Breast epithelium (tissue), 4 donors: ENCODE measurements at regions not wholly inside any gene's neighbourhood (a gene's known extent, or its start where the extent isn't known, plus 50 kb on each side); places are given as distances from the start of the nearest gene placed in this dataset.

Experiments
- DNase-seq, 2 donors: peaks; one replicate each; pipeline ENCODE4 v3.0.0-alpha.2; 2019; ENCODE audit warnings: low spot score in 2 of 2
- H3K27ac ChIP-seq, 2 donors: fragments of 200-600 bp; sonication (generic) in 1 of 2; one replicate each; pipeline ENCODE4 v1.5.1; 2016 to 2019; ENCODE audit warnings: mild to moderate bottlenecking in 1 of 2
- H3K27me3 ChIP-seq, 2 donors: fragments of 200-600 bp; sonication (generic) in 1 of 2; one replicate each; pipeline versions ENCODE4 v1.5.1 to v1.6.0; 2017 to 2019; ENCODE audit warnings: control low read depth in 1 of 2, mild to moderate bottlenecking in 1 of 2
- H3K36me3 ChIP-seq: fragments of 200-600 bp; one replicate; pipeline ENCODE4 v1.5.1; 2019
- H3K4me1 ChIP-seq, 2 donors: fragments of 200-600 bp; sonication (generic); one replicate each; pipeline ENCODE4 v1.5.1; 2016 to 2019; ENCODE audit warnings: control low read depth in 1 of 2
- H3K4me3 ChIP-seq, 3 donors: fragments of 200-600 bp; sonication (generic); 1 replicate in 2 of 3; 2 replicates in 1 of 3; pipeline ENCODE4 v1.5.1; 2016 to 2019; ENCODE audit warnings: mild to moderate bottlenecking in 3 of 3, moderate library complexity in 2 of 3
- H3K9me3 ChIP-seq, 2 donors: fragments of 200-600 bp; sonication (generic) in 1 of 2; one replicate each; pipeline ENCODE4 v1.5.1; 2016 to 2019; ENCODE audit warnings: control low read depth in 1 of 2
- POLR2A ChIP-seq: fragments of 450-650 bp; IDR thresholded peaks from one replicate; pipeline ENCODE4 v1.6.1; 2016; ENCODE audit warnings: antibody characterized with exemption, mild to moderate bottlenecking, moderate library complexity
- POLR2AphosphoS5 ChIP-seq, 3 donors: sonication (generic); formaldehyde crosslinking; IDR thresholded peaks; one replicate each; pipeline ENCODE4 v1.6.1; 2017; ENCODE audit warnings: antibody characterized with exemption in 3 of 3
- intact Hi-C: fragments of 100-400 bp; cut with DNase I; formaldehyde crosslinking; loops from one replicate; pipeline ENCODE4 v1.15.1; 2023; ENCODE audit warnings: low total_unique reads
- TF ChIP-seq, protein P1 (sequence below), 3 donors: fragments of 450-650 bp; IDR thresholded peaks; one replicate each; pipeline ENCODE4 v1.5.1; 2016 to 2017; ENCODE audit warnings: antibody characterized with exemption in 3 of 3, mild to moderate bottlenecking in 3 of 3, moderate library complexity in 3 of 3

GRCh38 chr5:74136276-74136825 lies 504.2 kb downstream of the ENC1 start:
- Histone ChIP-seq H3K27me3 (no peaks in the 10 kb centered on the region), H3K9me3 (no peaks in the 10 kb centered on the region), H3K4me3 (no peak overlapping the region), H3K36me3 (no peaks in the 10 kb centered on the region), H3K27ac (no peak overlapping the region), H3K4me1 (no peaks in the 10 kb centered on the region)
- TF ChIP-seq POLR2A (no peak), POLR2AphosphoS5 (IDR thresholded peaks at IDR 0.05) (no peak)
- TF ChIP-seq, protein P1, sequence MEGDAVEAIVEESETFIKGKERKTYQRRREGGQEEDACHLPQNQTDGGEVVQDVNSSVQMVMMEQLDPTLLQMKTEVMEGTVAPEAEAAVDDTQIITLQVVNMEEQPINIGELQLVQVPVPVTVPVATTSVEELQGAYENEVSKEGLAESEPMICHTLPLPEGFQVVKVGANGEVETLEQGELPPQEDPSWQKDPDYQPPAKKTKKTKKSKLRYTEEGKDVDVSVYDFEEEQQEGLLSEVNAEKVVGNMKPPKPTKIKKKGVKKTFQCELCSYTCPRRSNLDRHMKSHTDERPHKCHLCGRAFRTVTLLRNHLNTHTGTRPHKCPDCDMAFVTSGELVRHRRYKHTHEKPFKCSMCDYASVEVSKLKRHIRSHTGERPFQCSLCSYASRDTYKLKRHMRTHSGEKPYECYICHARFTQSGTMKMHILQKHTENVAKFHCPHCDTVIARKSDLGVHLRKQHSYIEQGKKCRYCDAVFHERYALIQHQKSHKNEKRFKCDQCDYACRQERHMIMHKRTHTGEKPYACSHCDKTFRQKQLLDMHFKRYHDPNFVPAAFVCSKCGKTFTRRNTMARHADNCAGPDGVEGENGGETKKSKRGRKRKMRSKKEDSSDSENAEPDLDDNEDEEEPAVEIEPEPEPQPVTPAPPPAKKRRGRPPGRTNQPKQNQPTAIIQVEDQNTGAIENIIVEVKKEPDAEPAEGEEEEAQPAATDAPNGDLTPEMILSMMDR (IDR thresholded peaks at IDR 0.05): no peak
- DNase-seq: no peak
- intact Hi-C loops: no loop called here

- Histone ChIP-seq H3K27me3 (no peaks in the 10 kb centered on the region), H3K4me3 (no peak overlapping the region), H3K36me3 (no peaks in the 10 kb centered on the region), H3K9me3 (no peaks in the 10 kb centered on the region), H3K4me1 (no peaks in the 10 kb centered on the region), H3K27ac (no peak overlapping the region)
- no peak for DNase-seq
- intact Hi-C loops: no loop called here
- no peak for TF ChIP-seq POLR2AphosphoS5 (IDR thresholded peaks at IDR 0.05)
- no peak for TF ChIP-seq POLR2A
- TF ChIP-seq, protein P1 (IDR thresholded peaks at IDR 0.05): no peak
These were observed 505.5 kb downstream of the ENC1 start for GRCh38 chr5:74135033-74135432.

DNA sequence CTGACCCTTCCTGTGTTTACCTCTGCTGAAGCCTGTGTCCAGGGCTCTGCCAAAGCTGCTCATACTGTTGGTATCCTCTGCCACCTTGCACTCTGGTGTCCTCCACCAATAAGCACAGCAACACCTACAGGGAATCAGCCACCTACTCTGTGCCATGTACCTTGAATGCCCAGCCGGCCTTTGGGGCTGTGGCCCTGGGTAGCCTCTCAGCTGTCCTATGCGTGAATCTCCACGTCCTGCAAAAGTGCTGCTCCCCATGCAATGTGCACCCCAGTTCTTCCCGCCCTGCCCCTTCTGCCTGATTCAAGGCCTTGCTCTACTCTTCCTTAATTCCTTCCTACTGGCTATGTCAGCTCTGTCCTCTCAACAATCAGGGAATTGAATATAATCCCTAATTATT lies 506.5 kb downstream of the ARHGEF28 start:
- Histone ChIP-seq H3K27me3 (no peaks in the 10 kb centered on the region), H3K27ac (no peak overlapping the region), H3K4me1 (no peaks in the 10 kb centered on the region), H3K4me3 (no peak overlapping the region), H3K36me3 (no peaks in the 10 kb centered on the region), H3K9me3 (no peaks in the 10 kb centered on the region)
- DNase-seq: no peak
- TF ChIP-seq POLR2A: no peak
- TF ChIP-seq POLR2AphosphoS5 (IDR thresholded peaks at IDR 0.05): no peak
- TF ChIP-seq, protein P1 (IDR thresholded peaks at IDR 0.05): no peak
- intact Hi-C loops: no loop called here

GRCh38 chr5:74131250-74131649 lies 505.3 kb downstream of the ARHGEF28 start:
- no peak for DNase-seq
- H3K36me3 ChIP-seq: no peaks in the 10 kb centered on the region
- H3K4me3 ChIP-seq: no peak overlapping the region
- H3K27ac ChIP-seq: no peak overlapping the region
- no peaks in the 10 kb centered on the region for H3K9me3 ChIP-seq
- TF ChIP-seq POLR2A (no peak), POLR2AphosphoS5 (IDR thresholded peaks at IDR 0.05) (no peak)
- TF ChIP-seq, protein P1 (IDR thresholded peaks at IDR 0.05): no peak
- H3K27me3 ChIP-seq: no peaks in the 10 kb centered on the region
- no peaks in the 10 kb centered on the region for H3K4me1 ChIP-seq
- intact Hi-C loops: no loop called here

- DNase-seq: no peak
- intact Hi-C loops: no loop called here
- Histone ChIP-seq H3K4me3 (no peak overlapping the region), H3K36me3 (no peaks in the 10 kb centered on the region), H3K4me1 (no peaks in the 10 kb centered on the region), H3K27ac (no peak overlapping the region), H3K27me3 (no peaks in the 10 kb centered on the region), H3K9me3 (no peaks in the 10 kb centered on the region)
- TF ChIP-seq POLR2AphosphoS5 (IDR thresholded peaks at IDR 0.05) (no peak), POLR2A (no peak)
- TF ChIP-seq, protein P1 (IDR thresholded peaks at IDR 0.05): no peak
These were observed 504.3 kb downstream of the ARHGEF28 start for GRCh38 chr5:74130155-74130897.
